RWPE1 (cell line): ENCODE measurements at regions not wholly inside any gene's neighbourhood (a gene's known extent, or its start where the extent isn't known, plus 50 kb on each side); places are given as distances from the start of the nearest gene placed in this dataset.

Experiments used
- CTCF ChIA-PET: fragments of 350-600 bp; sonication (Branson Sonifier 250); formaldehyde crosslinking; extraction: SDS; loops from one replicate; lab custom pipeline; 2021; lab: Yijun Ruan, JAX
- POLR2A ChIA-PET: fragments of 400-600 bp; formaldehyde crosslinking; extraction: SDS; loops from one replicate; lab custom pipeline; 2020; ENCODE audit warnings: antibody characterized with exemption; ENCODE audit not compliant: low non-redundant PET; lab: Yijun Ruan, JAX
- DNase-seq: peaks from one replicate; pipeline ENCODE4 v3.0.0; 2012; ENCODE audit warnings: low spot score
- H3K27ac ChIP-seq: fragments of 450-650 bp; 2 replicates; pipeline ENCODE4 v1.5.1; 2017
- CTCF ChIP-seq: fragments of 450-650 bp; conservative IDR thresholded peaks from 2 replicates; pipeline ENCODE4 v1.5.1; 2017; ENCODE audit warnings: low read depth, mild to moderate bottlenecking

DNA sequence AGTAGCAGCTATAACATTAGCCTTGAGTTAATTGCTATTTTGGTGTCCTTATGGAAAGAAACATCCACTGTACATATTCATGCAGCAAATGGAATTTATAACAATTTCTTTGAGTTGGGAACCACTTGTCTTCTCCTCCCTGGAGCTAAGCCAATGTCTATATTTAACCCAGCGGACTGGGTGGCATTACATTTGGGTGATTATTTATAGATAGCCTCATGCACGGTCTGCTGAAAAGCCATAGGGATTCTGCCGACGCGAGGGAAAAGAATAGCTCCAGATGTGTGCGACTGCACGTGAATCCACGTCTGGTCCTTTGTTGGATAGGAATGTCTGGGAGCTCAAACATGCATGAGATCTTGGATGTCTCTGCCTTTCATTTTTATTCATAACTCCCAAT lies 157.5 kb upstream of the BRINP1 start:
- H3K27ac ChIP-seq: no peak overlapping the region
- ChIA-PET POLR2A (no interaction called here), CTCF (interaction anchor here (0.6 kb wide), 2 partner anchors 30 to 734 kb away, joined by 4 read pairs; no protein-coding TSS in a partner anchor)
- DNase-seq: no peak
- no peak for TF ChIP-seq CTCF

- H3K27ac ChIP-seq: no peak overlapping the region
- no peak for TF ChIP-seq CTCF
- POLR2A ChIA-PET: no interaction called here
These were observed 154.3 kb upstream of the BRINP1 start for GRCh38 chr9:119523508-119523907.

DNA sequence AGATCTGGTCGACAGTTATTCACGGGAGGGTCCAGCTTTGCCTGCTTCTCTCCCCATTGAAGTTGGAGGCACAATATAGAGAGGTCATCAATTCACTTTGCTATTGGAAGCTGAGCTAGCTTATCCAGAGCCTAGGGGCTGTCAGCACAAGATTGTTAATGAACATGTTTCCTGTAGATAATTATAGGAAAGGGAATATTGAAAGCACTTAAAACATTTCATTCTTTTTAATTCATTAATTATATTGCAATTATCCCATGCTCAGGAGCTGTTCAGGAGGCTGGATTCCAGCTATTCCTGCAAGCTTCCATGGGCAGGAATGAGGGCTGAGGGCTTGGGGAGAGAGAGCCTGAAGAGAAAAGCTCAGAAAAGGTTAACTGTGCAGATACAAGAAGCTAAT lies 153.1 kb upstream of the BRINP1 start:
- DNase-seq: no peak
- ChIA-PET CTCF (no interaction called here), POLR2A (no interaction called here)
- no peak overlapping the region for H3K27ac ChIP-seq
- no peak for TF ChIP-seq CTCF

More at GRCh38 chr9:119523508-119523907, 154.3 kb upstream of the BRINP1 start:
- CTCF ChIA-PET: no interaction called here
- DNase-seq: no peak

DNA sequence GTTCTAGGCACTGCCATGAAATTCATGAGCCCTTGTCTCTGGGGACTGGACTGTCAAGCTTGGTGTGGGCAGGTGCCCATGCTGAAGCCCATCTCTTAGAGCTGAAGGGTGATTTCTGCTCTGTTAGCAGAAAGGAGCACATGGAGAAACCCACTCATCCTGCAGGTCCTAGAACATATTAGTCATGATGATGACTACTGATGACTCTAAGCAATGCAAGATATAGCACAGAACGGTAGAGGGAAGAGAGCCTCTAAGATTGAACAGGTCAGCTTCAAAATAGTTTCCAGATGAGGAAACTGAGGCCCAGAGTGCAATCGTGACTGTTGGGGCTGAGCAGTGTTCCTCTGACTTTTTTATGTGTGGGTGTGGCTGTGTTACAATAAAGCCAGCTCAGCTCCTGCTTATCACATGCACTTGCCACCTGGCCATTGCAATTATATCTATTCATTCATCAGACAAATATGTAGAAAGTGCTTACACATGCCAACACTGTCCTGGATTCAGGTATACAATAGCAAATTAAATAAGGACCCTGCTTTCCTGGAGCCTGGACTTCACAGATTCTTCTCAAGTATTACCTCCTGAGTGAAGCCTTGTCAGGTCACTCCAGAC lies 140.2 kb upstream of the BRINP1 start:
- H3K27ac ChIP-seq: no peak overlapping the region
- TF ChIP-seq CTCF: no peak
- CTCF ChIA-PET: interaction anchor here (0.5 kb wide), 1 partner anchor 467 kb away, joined by 4 read pairs; no protein-coding TSS in a partner anchor
- no peak for DNase-seq
- POLR2A ChIA-PET: no interaction called here

DNA sequence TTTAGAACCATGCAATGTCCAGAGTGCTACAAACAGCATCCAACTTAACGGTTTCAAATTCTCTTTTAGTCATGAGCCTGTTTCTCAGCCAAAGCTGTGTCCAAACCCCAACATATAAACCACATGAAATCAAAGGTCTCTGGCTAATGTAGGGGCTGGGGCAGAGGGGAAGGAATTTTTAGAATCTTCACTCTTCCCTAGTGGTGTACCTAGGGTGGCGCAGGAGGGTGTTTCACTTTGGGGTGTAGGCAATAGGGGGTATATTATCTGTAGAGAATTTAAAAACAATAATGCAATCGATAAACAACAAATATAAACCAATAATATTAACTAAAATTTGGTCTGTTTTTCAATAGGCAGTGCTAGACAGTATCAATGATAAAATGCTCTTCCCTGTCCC lies 132.1 kb upstream of the BRINP1 start:
- POLR2A ChIA-PET: no interaction called here
- DNase-seq: no peak
- CTCF ChIA-PET: no interaction called here
- no peak for TF ChIP-seq CTCF
- no peak overlapping the region for H3K27ac ChIP-seq

GRCh38 chr9:119500072-119500771 lies 131.0 kb upstream of the BRINP1 start:
- ChIA-PET CTCF (no interaction called here), POLR2A (no interaction called here)
- no peak for DNase-seq
- no peak for TF ChIP-seq CTCF
- no peak overlapping the region for H3K27ac ChIP-seq
